Panc1 (cell line): ENCODE measurements at regions not wholly inside any gene's neighbourhood (a gene's known extent, or its start where the extent isn't known, plus 50 kb on each side); places are given as distances from the start of the nearest gene placed in this dataset.

Experiments used
- CTCF ChIP-seq: fragments of 450-650 bp; IDR thresholded peaks from 2 replicates; pipeline ENCODE4 v1.5.1; 2017; ENCODE audit warnings: mild to moderate bottlenecking
- POLR2AphosphoS5 ChIP-seq: IDR thresholded peaks from 2 replicates; pipeline ENCODE4 v1.6.1; 2012; ENCODE audit warnings: mild to moderate bottlenecking, low read depth, low read length, moderate library complexity
- REST ChIP-seq, 2 experiments: IDR thresholded peaks; 2 replicates each; pipeline ENCODE4 v1.6.1; 2011 to 2012; ENCODE audit warnings: low read depth in 2 of 2, control low read depth in 1 of 2, low read length in 1 of 2, mild to moderate bottlenecking in 1 of 2, moderate library complexity in 1 of 2; ENCODE audit not compliant: insufficient read depth in 1 of 2
- SIN3A ChIP-seq: IDR thresholded peaks from 2 replicates; pipeline ENCODE4 v1.6.1; 2012; ENCODE audit warnings: low read depth, mild to moderate bottlenecking, low read length, moderate library complexity, borderline replicate concordance; ENCODE audit not compliant: insufficient read depth

DNA sequence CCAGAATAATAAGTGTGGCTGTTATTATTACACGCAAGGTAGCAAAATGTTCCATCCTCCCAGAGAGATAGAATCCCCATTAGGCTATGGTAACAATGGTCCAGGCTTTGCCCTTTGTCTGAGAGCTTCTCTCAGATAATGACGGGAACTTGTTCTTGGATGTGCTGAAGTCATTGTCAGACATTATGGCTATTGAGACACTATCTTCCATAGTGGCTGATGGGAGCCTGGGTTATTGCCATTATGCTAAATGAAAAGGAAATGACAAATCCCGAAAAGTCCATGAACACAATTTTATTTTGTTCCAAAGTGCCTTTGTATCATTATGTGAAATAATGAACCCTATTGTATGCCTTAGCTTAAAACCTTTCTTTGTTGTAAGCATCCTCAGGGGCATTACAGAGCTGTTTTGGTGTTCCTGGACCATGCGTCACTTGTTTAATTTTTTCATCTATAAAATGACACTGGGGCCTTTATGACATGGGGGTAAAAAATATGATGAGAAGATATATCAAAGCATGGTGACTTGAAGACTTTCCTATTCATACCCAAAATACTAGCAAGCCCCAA is 218.5 kb downstream of the KCNS3 start:
- no peak for TF ChIP-seq CTCF
- no peak for TF ChIP-seq REST (IDR thresholded peaks at IDR 0.05; ENCODE audit: insufficient read depth in 1 of 2, low read depth in 2 of 2, low read length in 1 of 2)
- no peak for TF ChIP-seq POLR2AphosphoS5
- no peak for TF ChIP-seq SIN3A
